HG02623 (cell line): ENCODE measurements at regions not wholly inside any gene's neighbourhood (a gene's known extent, or its start where the extent isn't known, plus 50 kb on each side); places are given as distances from the start of the nearest gene placed in this dataset.
"Not testable (repeated sequence)": the region's sequence is repeated elsewhere in the genome, so short reads cannot be mapped to it uniquely, and the experiment has no call there.

Source experiments
- ATAC-seq: cut with Tn5 transposase; IDR thresholded peaks from one replicate; pipeline ENCODE4 v1.9.1; 2021; ENCODE audit warnings: moderate library complexity; ENCODE audit not compliant: unreplicated experiment

- no peak for ATAC-seq
These were observed 1256.6 kb upstream of the ATXN8OS start for GRCh38 chr13:68851026-68851425.

- ATAC-seq, result no peak
These were observed 1257.5 kb upstream of the ATXN8OS start for GRCh38 chr13:68850160-68850559.

- ATAC-seq, result no peak
These were observed 1261.0 kb upstream of the ATXN8OS start for GRCh38 chr13:68846663-68847062.

- ATAC-seq, result no peak
These were observed 1273.3 kb upstream of the ATXN8OS start for GRCh38 chr13:68834375-68834774.

GRCh38 chr13:68816715-68817114 is 1290.9 kb upstream of the ATXN8OS start:
- no peak for ATAC-seq

GRCh38 chr13:68813180-68813796 is 1294.3 kb upstream of the ATXN8OS start:
- ATAC-seq, result no peak

- ATAC-seq, result no peak
These were observed 1297.0 kb upstream of the ATXN8OS start for GRCh38 chr13:68810660-68811059.

- no peak for ATAC-seq
These were observed 1299.2 kb upstream of the ATXN8OS start for GRCh38 chr13:68808456-68808855.

GRCh38 chr13:68806125-68806524 is 1301.5 kb upstream of the ATXN8OS start:
- no peak for ATAC-seq

GRCh38 chr13:68784275-68784674 is 1323.4 kb upstream of the ATXN8OS start:
- ATAC-seq, result no peak

- ATAC-seq, result no peak
These were observed 1348.0 kb upstream of the ATXN8OS start for GRCh38 chr13:68759617-68760016.

- no peak for ATAC-seq
These were observed 1357.8 kb upstream of the ATXN8OS start for GRCh38 chr13:68749796-68750195.

- no peak for ATAC-seq
These were observed 1359.6 kb upstream of the ATXN8OS start for GRCh38 chr13:68748038-68748437.

- no peak for ATAC-seq
These were observed 1362.1 kb upstream of the ATXN8OS start for GRCh38 chr13:68745502-68745901.

GRCh38 chr13:68736961-68737360 is 1370.7 kb upstream of the ATXN8OS start:
- no peak for ATAC-seq

- ATAC-seq, result no peak
These were observed 1379.8 kb upstream of the ATXN8OS start for GRCh38 chr13:68727798-68728197.

- no peak for ATAC-seq
These were observed 1380.5 kb upstream of the ATXN8OS start for GRCh38 chr13:68727165-68727564.

GRCh38 chr13:68719815-68720214 is 1387.8 kb upstream of the ATXN8OS start:
- no peak for ATAC-seq

- ATAC-seq, result no peak
These were observed 1392.0 kb upstream of the ATXN8OS start for GRCh38 chr13:68715651-68716050.

- no peak for ATAC-seq
These were observed 1393.3 kb upstream of the ATXN8OS start for GRCh38 chr13:68714292-68714691.

GRCh38 chr13:68713394-68713793 is 1394.2 kb upstream of the ATXN8OS start:
- no peak for ATAC-seq

- no peak for ATAC-seq
These were observed 1399.2 kb upstream of the ATXN8OS start for GRCh38 chr13:68708336-68708908.

- not testable (repeated sequence) for ATAC-seq
These were observed 1401.6 kb upstream of the ATXN8OS start for GRCh38 chr13:68706044-68706443.
